GM12872 (cell line): ENCODE measurements at regions not wholly inside any gene's neighbourhood (a gene's known extent, or its start where the extent isn't known, plus 50 kb on each side); places are given as distances from the start of the nearest gene placed in this dataset.

Experiments used
- TF ChIP-seq, protein P1 (sequence below): IDR thresholded peaks from 3 replicates; pipeline ENCODE4 v1.5.1; 2011; ENCODE audit warnings: low read depth, mild to moderate bottlenecking, low read length, moderate library complexity; ENCODE audit not compliant: insufficient read depth

DNA sequence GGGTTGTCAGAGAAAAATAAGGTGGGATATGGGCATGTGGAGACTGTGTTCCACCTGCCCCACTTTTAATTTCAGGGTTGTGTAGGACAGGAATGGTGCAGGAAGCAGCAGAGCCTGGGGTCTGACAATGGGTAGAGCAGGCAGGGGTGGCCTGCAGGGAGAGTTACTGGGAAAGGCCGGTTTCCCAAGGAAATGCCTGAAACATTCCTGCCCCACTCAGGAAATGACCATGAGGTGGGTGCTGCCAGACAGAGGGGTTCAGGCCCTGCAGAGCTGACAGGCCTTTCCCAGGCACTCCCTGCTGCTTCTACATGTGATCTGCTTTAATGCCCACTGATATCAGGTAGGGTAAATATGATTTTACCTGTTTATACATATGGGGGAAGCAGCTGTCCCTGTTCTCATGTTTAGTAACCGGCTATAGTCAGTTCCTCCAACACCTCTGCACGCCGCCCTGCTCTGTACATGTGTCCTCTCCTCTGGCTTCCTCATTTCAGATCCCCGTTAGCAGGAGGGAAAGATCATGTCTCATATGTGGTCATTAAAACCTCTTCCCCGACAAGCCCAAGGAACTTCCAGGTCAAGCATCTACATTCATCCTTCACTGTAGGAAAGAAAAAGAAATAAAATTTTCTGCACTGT lies 118.6 kb upstream of the PRSS58 start:
- TF ChIP-seq, protein P1, sequence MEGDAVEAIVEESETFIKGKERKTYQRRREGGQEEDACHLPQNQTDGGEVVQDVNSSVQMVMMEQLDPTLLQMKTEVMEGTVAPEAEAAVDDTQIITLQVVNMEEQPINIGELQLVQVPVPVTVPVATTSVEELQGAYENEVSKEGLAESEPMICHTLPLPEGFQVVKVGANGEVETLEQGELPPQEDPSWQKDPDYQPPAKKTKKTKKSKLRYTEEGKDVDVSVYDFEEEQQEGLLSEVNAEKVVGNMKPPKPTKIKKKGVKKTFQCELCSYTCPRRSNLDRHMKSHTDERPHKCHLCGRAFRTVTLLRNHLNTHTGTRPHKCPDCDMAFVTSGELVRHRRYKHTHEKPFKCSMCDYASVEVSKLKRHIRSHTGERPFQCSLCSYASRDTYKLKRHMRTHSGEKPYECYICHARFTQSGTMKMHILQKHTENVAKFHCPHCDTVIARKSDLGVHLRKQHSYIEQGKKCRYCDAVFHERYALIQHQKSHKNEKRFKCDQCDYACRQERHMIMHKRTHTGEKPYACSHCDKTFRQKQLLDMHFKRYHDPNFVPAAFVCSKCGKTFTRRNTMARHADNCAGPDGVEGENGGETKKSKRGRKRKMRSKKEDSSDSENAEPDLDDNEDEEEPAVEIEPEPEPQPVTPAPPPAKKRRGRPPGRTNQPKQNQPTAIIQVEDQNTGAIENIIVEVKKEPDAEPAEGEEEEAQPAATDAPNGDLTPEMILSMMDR = no peak

DNA sequence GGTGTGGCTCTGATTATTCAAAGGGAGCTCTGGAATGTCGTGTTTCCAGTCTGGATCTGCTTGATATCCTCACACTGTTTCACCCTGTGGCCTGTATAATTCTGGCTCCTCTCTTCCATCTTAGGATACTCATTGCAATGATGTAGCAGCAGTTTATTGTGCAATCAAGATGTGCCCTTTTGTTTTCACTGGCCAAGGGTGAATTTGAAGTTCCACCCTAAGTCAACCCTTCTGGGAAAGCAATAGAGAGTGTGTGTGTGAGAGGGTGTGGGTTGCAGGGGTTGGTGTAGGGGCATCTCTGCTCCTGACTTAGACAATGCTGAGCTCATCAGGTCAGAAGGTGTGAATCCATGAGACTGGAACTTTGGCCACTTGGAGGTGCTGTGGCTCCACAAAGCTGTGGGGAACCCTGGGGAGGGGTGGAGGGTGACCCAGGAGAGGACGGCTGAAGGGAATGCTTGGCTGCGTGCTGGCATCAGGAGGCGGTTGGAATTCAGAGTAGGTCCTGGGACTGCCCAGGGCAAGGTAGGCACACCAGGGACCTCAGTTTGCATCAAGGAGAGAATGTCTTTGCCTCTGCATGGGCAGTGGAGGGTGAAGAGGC lies 118.0 kb upstream of the PRSS58 start:
- TF ChIP-seq, protein P1 = no peak

DNA sequence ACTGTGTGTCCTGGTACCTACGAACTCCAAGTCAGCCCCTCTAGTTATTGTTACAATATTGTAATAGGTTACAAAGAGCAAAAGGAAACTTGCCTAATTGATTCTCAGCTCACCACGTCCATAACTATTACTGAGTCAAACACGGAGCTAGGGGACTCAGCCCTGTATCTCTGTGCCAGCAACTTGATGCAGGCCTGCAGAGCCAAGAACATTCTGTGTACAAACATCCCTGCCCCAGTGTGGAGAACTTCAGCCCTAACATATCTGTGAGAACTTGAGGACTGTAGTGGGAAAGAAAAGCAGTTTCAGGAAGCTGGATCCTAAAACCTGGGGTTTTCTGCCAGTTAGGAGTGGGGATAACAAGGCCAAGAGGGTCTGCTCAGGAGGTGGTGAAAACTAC lies 114.9 kb upstream of the PRSS58 start:
- TF ChIP-seq, protein P1 = no peak

DNA sequence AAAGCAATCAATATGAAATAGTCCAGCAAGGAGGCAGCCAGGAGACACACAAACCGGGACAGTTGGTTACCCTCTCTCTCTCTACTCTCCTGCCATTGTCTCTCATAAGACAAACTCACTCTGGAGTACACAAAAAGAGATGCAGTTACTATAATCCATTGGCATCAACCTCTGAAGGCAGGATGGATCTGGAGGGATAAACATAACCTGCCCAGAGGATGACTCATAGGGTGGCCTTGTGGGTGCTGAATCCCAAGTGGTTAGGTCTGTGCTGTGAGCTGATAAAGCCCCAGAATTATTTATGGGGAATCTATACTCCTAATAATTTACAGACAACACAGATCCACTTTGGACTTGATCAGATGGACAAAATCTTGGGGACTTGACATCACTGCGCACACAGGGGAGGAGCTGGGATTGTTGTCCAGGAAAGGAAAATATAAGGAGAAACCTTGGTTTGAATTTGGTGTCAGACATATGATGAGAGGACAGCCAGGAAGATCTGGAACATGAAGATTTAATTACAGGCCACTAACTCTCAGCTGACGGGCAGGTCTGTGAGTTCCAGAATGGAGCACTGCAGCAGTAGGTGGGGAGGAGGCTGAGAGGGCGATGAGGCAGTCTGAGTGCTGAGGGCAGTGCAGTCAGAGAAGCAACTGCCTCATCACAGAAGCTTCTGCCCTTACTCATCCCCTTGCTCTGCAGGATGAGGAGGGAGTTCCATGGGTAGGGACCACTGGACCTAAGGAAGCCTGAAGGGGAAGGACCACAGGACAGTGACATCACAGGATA lies 113.9 kb upstream of the PRSS58 start:
- TF ChIP-seq, protein P1 = no peak

DNA sequence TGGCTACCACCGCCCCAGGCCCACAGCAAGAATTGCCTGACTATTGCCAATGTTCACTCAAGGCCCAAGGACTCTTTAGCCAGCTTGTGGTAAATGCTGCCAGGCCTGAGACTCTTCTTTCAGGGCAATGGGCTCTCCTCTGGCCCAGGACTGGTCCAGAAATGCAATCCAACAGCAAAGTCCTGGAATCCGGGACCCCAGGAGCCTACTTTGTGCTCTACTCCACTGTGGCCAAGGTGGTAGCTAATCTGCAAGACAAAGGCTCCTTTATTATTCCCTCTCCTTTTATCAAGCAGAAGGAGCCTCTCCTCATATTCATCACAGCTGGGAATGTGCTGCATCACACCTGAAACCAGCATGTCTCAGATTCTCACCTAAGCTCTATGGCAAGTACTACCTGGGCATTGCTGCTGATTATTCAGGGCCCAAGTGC lies 107.6 kb upstream of the PRSS58 start:
- TF ChIP-seq, protein P1 = no peak

DNA sequence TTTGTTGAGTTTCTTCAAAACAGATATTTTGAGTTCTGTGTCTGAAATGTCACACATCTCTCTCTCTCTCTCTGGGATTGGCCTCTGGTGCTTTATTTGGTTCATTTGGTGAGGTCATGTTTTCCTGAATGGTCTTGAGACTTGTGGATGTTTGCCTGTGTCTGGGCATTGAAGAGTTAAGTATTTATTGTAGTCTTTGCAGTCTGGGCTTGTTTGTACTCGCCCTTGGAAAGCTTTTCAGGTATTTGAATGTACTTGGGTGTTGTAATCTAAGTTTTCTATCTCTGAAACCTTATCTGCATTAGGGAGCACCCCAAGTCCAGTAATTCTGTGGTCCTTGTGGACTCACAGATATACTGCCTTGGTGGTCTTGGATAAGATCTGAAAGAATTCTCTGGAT lies 106.7 kb upstream of the PRSS58 start:
- TF ChIP-seq, protein P1 = no peak

DNA sequence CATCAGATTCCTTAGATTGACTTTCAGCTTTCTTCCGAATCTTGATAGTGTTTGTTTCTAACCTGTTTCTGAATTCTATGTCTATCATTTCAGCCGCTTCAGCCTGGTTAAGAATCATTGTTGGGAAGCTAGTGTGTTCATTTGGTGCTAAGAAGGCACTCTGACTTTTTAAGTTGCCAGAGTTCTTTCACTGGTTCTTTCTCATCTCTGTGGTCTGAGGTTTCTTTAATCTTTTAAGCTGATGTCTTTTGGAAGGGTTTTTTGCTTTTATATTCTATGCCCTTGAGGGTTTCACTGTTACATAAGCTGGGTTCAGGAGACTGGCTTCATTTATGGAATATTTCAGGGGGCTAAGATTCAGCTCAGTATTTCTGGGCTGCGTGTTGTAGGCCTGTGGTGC lies 104.5 kb upstream of the PRSS58 start:
- TF ChIP-seq, protein P1 = no peak
